Astrocyte (in vitro differentiated cells and primary cell): ENCODE measurements at regions not wholly inside any gene's neighbourhood (a gene's known extent, or its start where the extent isn't known, plus 50 kb on each side); places are given as distances from the start of the nearest gene placed in this dataset.

Experiments
- DNase-seq: peaks from one replicate; pipeline ENCODE4 v3.0.0-alpha.2; 2010; ENCODE audit warnings: low read depth
- FAIRE-seq: peaks from 2 replicates; lab custom pipeline; 2011; peaks lifted over from hg19 to GRCh38; lab: Jason Lieb, UNC
- H2AFZ ChIP-seq: 2 replicates; pipeline ENCODE4 v1.6.0; 2012; ENCODE audit warnings: low read depth, low read length, inconsistent platforms
- H3K27ac ChIP-seq: 2 replicates; pipeline ENCODE4 v1.5.1; 2011; ENCODE audit warnings: low read depth, low read length, inconsistent platforms
- H3K27me3 ChIP-seq: 2 replicates; pipeline ENCODE4 v1.6.0; 2011; ENCODE audit warnings: low read length, inconsistent platforms; ENCODE audit not compliant: insufficient read depth
- H3K36me3 ChIP-seq: 2 replicates; pipeline ENCODE4 v1.5.1; 2011; ENCODE audit warnings: low read length, inconsistent platforms; ENCODE audit not compliant: insufficient read depth
- H3K4me1 ChIP-seq: 2 replicates; pipeline ENCODE4 v1.5.1; 2011; ENCODE audit warnings: low read length, inconsistent platforms; ENCODE audit not compliant: insufficient read depth
- H3K4me2 ChIP-seq: 2 replicates; pipeline ENCODE4 v1.6.0; 2012; ENCODE audit warnings: low read length, inconsistent platforms
- H3K4me3 ChIP-seq: 2 replicates; pipeline ENCODE4 v1.5.1; 2011; ENCODE audit warnings: low read depth, mild to moderate bottlenecking, low read length, inconsistent platforms; ENCODE audit not compliant: insufficient read depth
- H3K79me2 ChIP-seq: 2 replicates; pipeline ENCODE4 v1.6.0; 2012; ENCODE audit warnings: mild to moderate bottlenecking, low read length, inconsistent platforms; ENCODE audit not compliant: insufficient read depth
- H3K9ac ChIP-seq: 2 replicates; pipeline ENCODE4 v1.6.0; 2012; ENCODE audit warnings: mild to moderate bottlenecking, low read length, inconsistent platforms
- H3K9me3 ChIP-seq: 2 replicates; pipeline ENCODE4 v1.5.1; 2012; ENCODE audit warnings: low read depth, mild to moderate bottlenecking, low read length, inconsistent platforms; ENCODE audit not compliant: insufficient read depth
- H4K20me1 ChIP-seq: 2 replicates; pipeline ENCODE4 v1.6.0; 2012; ENCODE audit warnings: low read length, inconsistent platforms; ENCODE audit not compliant: insufficient read depth
- H3K27ac Mint-ChIP-seq: one replicate; pipeline ENCODE4 v1.8.0; 2021; ENCODE audit warnings: mild to moderate bottlenecking, mixed read lengths; ENCODE audit not compliant: unreplicated experiment
- H3K27me3 Mint-ChIP-seq: one replicate; pipeline ENCODE4 v1.8.0; 2021; ENCODE audit warnings: low read depth, mixed read lengths; ENCODE audit not compliant: unreplicated experiment
- H3K36me3 Mint-ChIP-seq: one replicate; pipeline ENCODE4 v1.8.0; 2021; ENCODE audit warnings: low read depth, mixed read lengths; ENCODE audit not compliant: unreplicated experiment
- H3K4me1 Mint-ChIP-seq: one replicate; pipeline ENCODE4 v1.8.0; 2021; ENCODE audit warnings: low read depth, mixed read lengths; ENCODE audit not compliant: unreplicated experiment
- H3K4me3 Mint-ChIP-seq: one replicate; pipeline ENCODE4 v1.8.0; 2021; ENCODE audit warnings: mild to moderate bottlenecking, moderate library complexity, mixed read lengths; ENCODE audit not compliant: unreplicated experiment
- H3K9me3 Mint-ChIP-seq: one replicate; pipeline ENCODE4 v1.8.0; 2021; ENCODE audit warnings: mild to moderate bottlenecking, mixed read lengths; ENCODE audit not compliant: unreplicated experiment
- EZH2 ChIP-seq: IDR thresholded peaks from 2 replicates; pipeline ENCODE4 v1.6.1; 2012; ENCODE audit warnings: mild to moderate bottlenecking, low read length, inconsistent platforms; ENCODE audit not compliant: insufficient read depth
- TF ChIP-seq, protein P1 (sequence below): IDR thresholded peaks from 2 replicates; pipeline ENCODE4 v1.5.1; 2011; ENCODE audit warnings: low read depth, mild to moderate bottlenecking, inconsistent platforms, low read length, moderate library complexity; ENCODE audit not compliant: insufficient read depth

DNA sequence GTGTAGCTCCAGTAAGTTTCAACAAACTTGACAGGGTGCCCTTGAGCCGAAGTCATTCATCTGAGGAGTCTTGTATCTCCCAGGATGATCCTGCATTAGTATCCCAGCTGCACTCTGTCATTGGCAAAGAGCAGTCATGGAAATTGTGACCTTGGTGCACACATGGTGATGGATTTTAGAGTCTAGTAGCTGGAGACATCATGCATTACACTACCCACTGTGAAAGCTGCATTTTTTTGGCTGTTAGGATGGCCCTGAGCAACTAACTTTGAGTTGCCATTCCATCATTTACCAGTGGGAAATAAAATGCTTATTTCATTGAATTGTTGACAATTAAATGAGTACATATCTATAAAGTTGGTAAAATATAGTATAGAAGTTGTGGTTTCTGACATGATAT, 552.6 kb upstream of the CBLB start:
- Mint-ChIP-seq H3K36me3 (no peaks in the 10 kb centered on the region), H3K4me1 (peaks cover 19% of the 10 kb centered on the region), H3K27ac (no peak overlapping the region), H3K4me3 (no peak overlapping the region), H3K9me3 (peaks cover 2% of the 10 kb centered on the region), H3K27me3 (no peaks in the 10 kb centered on the region)
- Histone ChIP-seq H3K4me3 (no peak overlapping the region), H3K9ac (no peak overlapping the region), H3K4me1 (peaks cover 8% of the 10 kb centered on the region), H3K9me3 (no peaks in the 10 kb centered on the region), H3K27me3 (no peaks in the 10 kb centered on the region), H3K36me3 (no peaks in the 10 kb centered on the region), H3K27ac (no peak overlapping the region), H2AFZ (no peak overlapping the region), H3K79me2 (no peaks in the 10 kb centered on the region), H4K20me1 (no peaks in the 10 kb centered on the region), H3K4me2 (no peak overlapping the region)
- no peak for DNase-seq
- no peak for FAIRE-seq
- TF ChIP-seq, protein P1, sequence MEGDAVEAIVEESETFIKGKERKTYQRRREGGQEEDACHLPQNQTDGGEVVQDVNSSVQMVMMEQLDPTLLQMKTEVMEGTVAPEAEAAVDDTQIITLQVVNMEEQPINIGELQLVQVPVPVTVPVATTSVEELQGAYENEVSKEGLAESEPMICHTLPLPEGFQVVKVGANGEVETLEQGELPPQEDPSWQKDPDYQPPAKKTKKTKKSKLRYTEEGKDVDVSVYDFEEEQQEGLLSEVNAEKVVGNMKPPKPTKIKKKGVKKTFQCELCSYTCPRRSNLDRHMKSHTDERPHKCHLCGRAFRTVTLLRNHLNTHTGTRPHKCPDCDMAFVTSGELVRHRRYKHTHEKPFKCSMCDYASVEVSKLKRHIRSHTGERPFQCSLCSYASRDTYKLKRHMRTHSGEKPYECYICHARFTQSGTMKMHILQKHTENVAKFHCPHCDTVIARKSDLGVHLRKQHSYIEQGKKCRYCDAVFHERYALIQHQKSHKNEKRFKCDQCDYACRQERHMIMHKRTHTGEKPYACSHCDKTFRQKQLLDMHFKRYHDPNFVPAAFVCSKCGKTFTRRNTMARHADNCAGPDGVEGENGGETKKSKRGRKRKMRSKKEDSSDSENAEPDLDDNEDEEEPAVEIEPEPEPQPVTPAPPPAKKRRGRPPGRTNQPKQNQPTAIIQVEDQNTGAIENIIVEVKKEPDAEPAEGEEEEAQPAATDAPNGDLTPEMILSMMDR = no peak
- TF ChIP-seq EZH2 = no peak

DNA sequence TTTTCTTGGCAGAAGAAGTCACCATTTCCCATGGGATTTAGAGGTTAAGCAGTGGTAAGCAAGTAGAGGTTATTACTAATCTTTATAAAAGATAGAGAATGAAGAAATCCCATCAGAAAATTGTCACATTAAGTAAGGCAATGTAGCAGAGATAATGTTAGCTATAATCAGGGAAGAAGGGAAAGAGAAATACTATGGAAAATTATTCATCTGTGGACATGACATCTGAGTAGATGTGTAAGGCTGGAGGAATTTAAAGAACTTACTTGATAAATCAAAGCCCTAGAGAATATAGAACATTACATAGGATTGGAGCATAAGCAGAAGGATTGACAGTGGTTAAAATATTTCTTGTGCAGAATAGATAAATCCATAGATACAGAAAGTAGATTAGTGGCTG, 553.1 kb upstream of the CBLB start:
- no peaks in the 10 kb centered on the region for H3K36me3 ChIP-seq
- H3K36me3 Mint-ChIP-seq = no peaks in the 10 kb centered on the region
- no peak overlapping the region for H3K4me2 ChIP-seq
- H2AFZ ChIP-seq = no peak overlapping the region
- DNase-seq (peak; percentile 55), FAIRE-seq (peak; percentile 29)
- no peaks in the 10 kb centered on the region for H3K27me3 Mint-ChIP-seq
- no peaks in the 10 kb centered on the region for H3K79me2 ChIP-seq
- peak overlapping the region; percentile 48 for H3K27ac Mint-ChIP-seq
- H3K4me1 ChIP-seq = peaks cover 8% of the 10 kb centered on the region
- H3K4me1 Mint-ChIP-seq = peaks cover 19% of the 10 kb centered on the region
- H3K27me3 ChIP-seq = no peaks in the 10 kb centered on the region
- H4K20me1 ChIP-seq = no peaks in the 10 kb centered on the region
- H3K9me3 ChIP-seq = no peaks in the 10 kb centered on the region
- no peak overlapping the region for H3K4me3 ChIP-seq
- TF ChIP-seq EZH2 = no peak
- TF ChIP-seq, protein P1 = no peak
- peaks cover 2% of the 10 kb centered on the region for H3K9me3 Mint-ChIP-seq
- no peak overlapping the region for H3K27ac ChIP-seq
- no peak overlapping the region for H3K4me3 Mint-ChIP-seq
- no peak overlapping the region for H3K9ac ChIP-seq

DNA sequence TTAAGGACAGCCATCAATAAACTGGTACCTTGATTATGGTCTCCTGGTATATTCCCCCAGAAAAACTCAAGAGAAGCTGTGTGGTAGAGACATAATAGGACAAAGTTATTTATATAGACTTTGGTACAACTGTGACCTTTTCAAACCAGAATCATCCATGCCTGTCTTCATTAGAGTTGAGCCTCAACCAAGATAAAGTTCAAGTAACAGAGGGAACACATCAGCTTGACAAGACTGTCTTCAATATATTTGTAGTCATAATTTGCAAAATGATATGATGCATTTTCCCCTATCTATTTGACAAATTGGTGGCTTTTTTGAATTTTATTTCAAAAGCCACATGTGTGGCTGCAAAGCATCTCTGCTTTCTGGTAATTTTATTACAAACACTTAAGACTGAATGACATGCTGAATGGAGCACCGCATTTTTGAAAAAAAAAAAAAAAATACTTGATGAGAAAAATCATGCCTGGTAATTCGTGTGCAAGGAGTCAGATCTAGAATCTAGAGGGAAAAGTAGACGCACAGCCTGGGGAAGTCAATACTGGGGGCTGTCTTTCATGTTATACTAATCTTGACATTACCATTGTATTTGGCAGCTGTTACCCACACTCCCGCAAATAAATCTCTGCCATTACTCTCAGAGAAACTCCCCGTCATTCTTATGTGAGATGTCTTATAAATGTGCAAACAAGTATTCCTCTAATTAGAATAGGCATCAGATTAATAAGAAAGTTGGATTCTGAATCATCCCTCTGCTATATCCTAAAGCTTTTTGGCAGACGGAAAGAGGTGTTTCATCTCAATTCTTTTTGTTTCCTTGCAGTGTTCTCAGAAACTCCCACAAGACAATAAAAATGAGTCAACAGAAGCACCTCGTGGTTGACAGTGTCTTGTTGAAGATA, 554.8 kb upstream of the CBLB start:
- Histone ChIP-seq H3K9ac (no peak overlapping the region), H3K27ac (no peak overlapping the region), H3K79me2 (no peaks in the 10 kb centered on the region), H3K36me3 (no peaks in the 10 kb centered on the region), H3K27me3 (no peaks in the 10 kb centered on the region), H4K20me1 (no peaks in the 10 kb centered on the region), H3K4me3 (no peak overlapping the region), H3K4me1 (peaks cover 18% of the 10 kb centered on the region), H2AFZ (no peak overlapping the region), H3K4me2 (no peak overlapping the region), H3K9me3 (no peaks in the 10 kb centered on the region)
- peak; percentile 78 for FAIRE-seq
- H3K4me3 Mint-ChIP-seq = no peak overlapping the region
- H3K27ac Mint-ChIP-seq = no peak overlapping the region
- peaks cover 2% of the 10 kb centered on the region for H3K9me3 Mint-ChIP-seq
- DNase-seq = peak; percentile 76
- TF ChIP-seq, protein P1 = no peak
- TF ChIP-seq EZH2 = no peak
- no peaks in the 10 kb centered on the region for H3K27me3 Mint-ChIP-seq
- H3K4me1 Mint-ChIP-seq = peaks cover 31% of the 10 kb centered on the region
- H3K36me3 Mint-ChIP-seq = no peaks in the 10 kb centered on the region
